ENCODE measurements at regions not wholly inside any gene's neighbourhood (a gene's known extent, or its start where the extent isn't known, plus 50 kb on each side); places are given as distances from the start of the nearest gene placed in this dataset.

- H3K4me1 ChIP-seq (replicated peaks): no peaks in the 10 kb centered on the region
- intact Hi-C loops (cut with DNase I): no loop called here
- H3K4me3 ChIP-seq: no peak overlapping the region
- no peaks in the 10 kb centered on the region for H3K36me3 ChIP-seq
- no peaks in the 10 kb centered on the region for H3K9me3 ChIP-seq
- H3K27ac ChIP-seq: no peak overlapping the region
- H3K27me3 ChIP-seq (replicated peaks; ENCODE audit: insufficient read depth): no peaks in the 10 kb centered on the region
- DNase-seq (ENCODE audit: low spot score): no peak
- no peak for TF ChIP-seq POLR2AphosphoS5 (IDR thresholded peaks at IDR 0.05)
- WGBS: 96% methylated on average over 6 of the region's 6 CpGs
Observed at GRCh38 chr2:16296038-16296290, 355.6 kb downstream of the MYCN start.

DNA sequence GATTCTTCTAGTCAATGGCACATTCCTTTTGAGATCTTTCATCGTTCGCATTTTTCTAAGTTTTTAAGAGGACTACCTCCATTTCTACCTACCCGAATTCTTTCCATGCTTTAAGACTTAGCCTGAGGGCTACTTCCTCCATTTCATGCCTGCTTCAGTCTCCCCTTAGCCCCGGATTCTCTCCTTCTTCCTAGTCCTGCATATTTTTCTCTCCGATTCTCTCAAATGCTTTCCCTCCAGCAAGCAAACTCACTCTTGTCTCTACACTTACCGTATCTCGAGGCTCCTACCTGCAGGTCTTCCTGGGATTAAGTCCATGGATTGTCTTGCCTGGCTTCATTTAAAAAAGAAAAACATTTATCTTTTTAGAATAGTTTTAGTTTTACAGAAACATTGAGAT lies 354.4 kb downstream of the MYCN start:
- DNase-seq (ENCODE audit: low spot score): no peak
- H3K4me1 ChIP-seq (replicated peaks): no peaks in the 10 kb centered on the region
- H3K27ac ChIP-seq: no peak overlapping the region
- TF ChIP-seq POLR2AphosphoS5 (IDR thresholded peaks at IDR 0.05) (no peak), POLR2A (IDR thresholded peaks at IDR 0.05) (no peak), CTCF (IDR thresholded peaks at IDR 0.05) (no peak)
- no peaks in the 10 kb centered on the region for H3K27me3 ChIP-seq (replicated peaks; ENCODE audit: insufficient read depth)
- H3K9me3 ChIP-seq: no peaks in the 10 kb centered on the region
- intact Hi-C loops (cut with DNase I): no loop called here
- no peaks in the 10 kb centered on the region for H3K36me3 ChIP-seq
- WGBS: 90% methylated on average over 7 of the region's 7 CpGs
- no peak overlapping the region for H3K4me3 ChIP-seq

DNA sequence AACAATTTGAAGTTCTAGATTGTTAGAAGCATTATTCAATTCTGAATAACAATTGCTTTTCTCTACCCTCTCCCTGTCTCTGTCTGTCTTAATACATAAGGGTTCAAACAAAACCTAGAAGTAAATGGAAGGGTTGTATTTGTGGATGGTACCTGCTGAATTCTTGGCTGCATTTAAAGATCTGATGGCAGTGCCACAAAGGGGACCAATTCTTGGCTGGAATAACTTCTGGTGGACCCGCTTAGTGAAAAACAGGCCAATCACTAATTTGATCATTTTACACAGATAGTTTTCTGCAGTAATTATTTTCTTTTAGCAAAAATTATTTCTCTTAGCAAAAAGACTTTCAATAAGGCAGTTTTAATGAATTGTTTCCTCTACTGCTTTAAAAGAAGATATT lies 353.5 kb downstream of the MYCN start:
- 96% methylated on average over 1 of the region's 1 CpG for WGBS
- Histone ChIP-seq H3K4me3 (no peak overlapping the region), H3K27ac (no peak overlapping the region), H3K36me3 (no peaks in the 10 kb centered on the region), H3K4me1 (replicated peaks) (no peaks in the 10 kb centered on the region), H3K27me3 (replicated peaks; ENCODE audit: insufficient read depth) (no peaks in the 10 kb centered on the region), H3K9me3 (no peaks in the 10 kb centered on the region)
- DNase-seq (ENCODE audit: low spot score): no peak
- TF ChIP-seq CTCF (IDR thresholded peaks at IDR 0.05) (no peak), POLR2A (IDR thresholded peaks at IDR 0.05) (no peak), POLR2AphosphoS5 (IDR thresholded peaks at IDR 0.05) (no peak)
- intact Hi-C loops (cut with DNase I): no loop called here

DNA sequence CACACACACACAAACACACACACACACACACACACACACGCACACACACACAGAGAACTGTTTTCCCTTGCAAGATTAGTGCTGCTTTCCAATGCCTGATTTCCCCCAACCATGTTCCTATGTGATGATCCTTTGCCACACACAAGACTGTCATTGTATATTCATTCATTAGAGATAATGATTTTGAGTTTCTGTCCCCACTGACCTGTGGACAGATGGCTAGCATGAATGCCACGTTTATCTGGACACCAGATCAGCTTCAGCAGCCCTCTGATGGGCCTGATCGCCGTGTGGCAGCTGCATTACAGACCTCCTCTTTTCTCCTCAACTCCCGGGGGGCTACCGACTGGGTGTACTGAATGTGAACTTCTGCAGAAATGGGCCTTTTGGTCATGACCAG lies 353.0 kb downstream of the MYCN start:
- no peak overlapping the region for H3K4me3 ChIP-seq
- intact Hi-C loops (cut with DNase I): no loop called here
- H3K4me1 ChIP-seq (replicated peaks): no peaks in the 10 kb centered on the region
- H3K36me3 ChIP-seq: no peaks in the 10 kb centered on the region
- DNase-seq (ENCODE audit: low spot score): no peak
- no peak overlapping the region for H3K27ac ChIP-seq
- WGBS: 52% methylated on average over 6 of the region's 6 CpGs
- H3K9me3 ChIP-seq: no peaks in the 10 kb centered on the region
- H3K27me3 ChIP-seq (replicated peaks; ENCODE audit: insufficient read depth): no peaks in the 10 kb centered on the region
- TF ChIP-seq POLR2A (IDR thresholded peaks at IDR 0.05) (no peak), POLR2AphosphoS5 (IDR thresholded peaks at IDR 0.05) (no peak), CTCF (IDR thresholded peaks at IDR 0.05) (no peak)

DNA sequence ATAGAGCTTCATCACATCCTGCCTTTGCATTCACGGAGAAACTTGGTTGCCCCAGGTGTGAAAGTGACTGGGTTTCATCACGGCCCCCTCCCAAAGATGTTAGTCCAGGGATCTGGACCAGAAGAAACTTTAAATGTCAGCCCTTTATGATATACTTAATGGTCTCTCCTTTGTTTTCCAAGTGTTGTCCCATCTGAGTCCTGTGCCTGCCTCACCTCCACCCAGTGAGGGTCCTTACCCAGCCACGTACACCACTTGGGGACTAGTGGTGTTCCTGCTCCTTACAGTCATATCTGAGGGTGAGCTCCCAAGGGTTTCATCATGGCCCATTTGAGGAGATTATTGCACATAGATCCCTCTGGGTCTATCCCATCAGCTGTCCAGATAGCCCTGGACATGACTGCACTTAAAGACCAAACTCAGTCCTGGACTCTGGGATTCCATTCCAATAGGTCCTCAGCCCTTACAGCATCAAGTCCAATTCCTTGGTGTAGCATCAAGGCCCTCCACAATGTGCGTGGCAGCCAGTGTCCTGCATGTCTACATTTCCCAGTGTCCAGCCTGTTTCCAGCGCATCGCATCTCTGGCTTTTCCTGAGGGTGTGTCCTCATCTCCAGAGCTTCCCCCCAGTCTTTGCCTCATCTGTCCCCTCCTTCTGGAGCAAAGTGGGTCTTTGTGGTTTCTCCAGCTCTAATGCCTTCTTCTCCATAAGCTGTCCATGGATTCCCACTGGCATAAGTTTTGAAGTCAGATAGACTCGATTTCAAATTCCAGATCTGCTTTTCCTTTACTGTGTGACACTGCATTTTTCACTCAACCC lies 351.6 kb downstream of the MYCN start:
- no peak for DNase-seq (ENCODE audit: low spot score)
- Histone ChIP-seq H3K27ac (no peak overlapping the region), H3K36me3 (no peaks in the 10 kb centered on the region), H3K27me3 (replicated peaks; ENCODE audit: insufficient read depth) (no peaks in the 10 kb centered on the region), H3K9me3 (no peaks in the 10 kb centered on the region), H3K4me3 (no peak overlapping the region), H3K4me1 (replicated peaks) (no peaks in the 10 kb centered on the region)
- no peak for TF ChIP-seq CTCF (IDR thresholded peaks at IDR 0.05)
- no peak for TF ChIP-seq POLR2A (IDR thresholded peaks at IDR 0.05)
- TF ChIP-seq POLR2AphosphoS5 (IDR thresholded peaks at IDR 0.05): no peak
- WGBS: 94% methylated on average over 7 of the region's 7 CpGs
- intact Hi-C loops (cut with DNase I): no loop called here
